C4-2B (cell line): ENCODE measurements at regions not wholly inside any gene's neighbourhood (a gene's known extent, or its start where the extent isn't known, plus 50 kb on each side); places are given as distances from the start of the nearest gene placed in this dataset.

Experiments
- H3K27ac ChIP-seq: fragments of 450-650 bp; 2 replicates; pipeline ENCODE4 v1.5.1; 2017
- ZFX ChIP-seq: fragments of 450-650 bp; IDR thresholded peaks from 2 replicates; pipeline ENCODE4 v1.6.1; 2017
- TF ChIP-seq, protein P1 (sequence below): fragments of 450-650 bp; conservative IDR thresholded peaks from 2 replicates; pipeline ENCODE4 v1.5.1; 2017; ENCODE audit warnings: mild to moderate bottlenecking

DNA sequence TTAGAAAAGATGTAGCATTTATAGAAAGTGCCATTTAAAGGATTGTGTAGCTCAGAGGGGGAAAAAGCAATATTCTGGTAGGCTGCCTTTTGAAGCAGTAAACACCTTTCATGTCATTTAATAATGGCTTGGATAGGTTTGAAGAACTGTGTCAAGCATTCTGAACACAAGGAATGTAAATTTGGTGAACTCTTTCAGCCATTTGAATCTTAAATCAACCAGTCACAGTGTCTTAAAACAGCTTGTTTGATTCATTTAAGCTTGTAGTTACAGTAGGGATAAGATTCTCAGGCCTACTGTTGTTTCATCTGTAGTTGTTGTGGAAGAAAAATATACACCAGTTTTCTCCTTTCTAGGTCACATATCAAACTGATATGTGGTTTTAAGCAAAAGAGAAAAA, 299.4 kb upstream of the NOVA1 start:
- no peak for TF ChIP-seq ZFX
- TF ChIP-seq, protein P1, sequence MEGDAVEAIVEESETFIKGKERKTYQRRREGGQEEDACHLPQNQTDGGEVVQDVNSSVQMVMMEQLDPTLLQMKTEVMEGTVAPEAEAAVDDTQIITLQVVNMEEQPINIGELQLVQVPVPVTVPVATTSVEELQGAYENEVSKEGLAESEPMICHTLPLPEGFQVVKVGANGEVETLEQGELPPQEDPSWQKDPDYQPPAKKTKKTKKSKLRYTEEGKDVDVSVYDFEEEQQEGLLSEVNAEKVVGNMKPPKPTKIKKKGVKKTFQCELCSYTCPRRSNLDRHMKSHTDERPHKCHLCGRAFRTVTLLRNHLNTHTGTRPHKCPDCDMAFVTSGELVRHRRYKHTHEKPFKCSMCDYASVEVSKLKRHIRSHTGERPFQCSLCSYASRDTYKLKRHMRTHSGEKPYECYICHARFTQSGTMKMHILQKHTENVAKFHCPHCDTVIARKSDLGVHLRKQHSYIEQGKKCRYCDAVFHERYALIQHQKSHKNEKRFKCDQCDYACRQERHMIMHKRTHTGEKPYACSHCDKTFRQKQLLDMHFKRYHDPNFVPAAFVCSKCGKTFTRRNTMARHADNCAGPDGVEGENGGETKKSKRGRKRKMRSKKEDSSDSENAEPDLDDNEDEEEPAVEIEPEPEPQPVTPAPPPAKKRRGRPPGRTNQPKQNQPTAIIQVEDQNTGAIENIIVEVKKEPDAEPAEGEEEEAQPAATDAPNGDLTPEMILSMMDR: no peak

DNA sequence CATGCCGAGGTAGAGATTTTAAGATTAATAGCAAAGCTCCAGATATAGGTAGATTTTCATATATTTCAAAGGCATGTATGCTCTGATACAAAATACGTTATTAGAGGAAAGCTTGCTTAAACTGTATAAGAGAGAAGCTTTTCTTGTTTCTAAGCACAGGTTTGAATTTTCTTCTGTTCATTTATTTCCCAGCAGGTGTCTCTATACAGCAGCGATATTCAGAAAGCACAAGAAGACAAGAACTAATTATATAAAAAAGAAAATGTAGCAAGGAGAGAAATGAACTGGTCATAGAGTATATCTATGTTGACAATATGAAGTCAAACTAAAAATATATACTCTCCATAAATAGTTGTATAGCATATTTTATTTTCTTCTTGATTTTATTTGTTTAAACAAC, 307.4 kb upstream of the NOVA1 start:
- TF ChIP-seq, protein P1: peak; percentile 47
- TF ChIP-seq ZFX: no peak
- H3K27ac ChIP-seq: no peak overlapping the region

More for the DNA sequence above, 299.4 kb upstream of the NOVA1 start:
- no peak overlapping the region for H3K27ac ChIP-seq

DNA sequence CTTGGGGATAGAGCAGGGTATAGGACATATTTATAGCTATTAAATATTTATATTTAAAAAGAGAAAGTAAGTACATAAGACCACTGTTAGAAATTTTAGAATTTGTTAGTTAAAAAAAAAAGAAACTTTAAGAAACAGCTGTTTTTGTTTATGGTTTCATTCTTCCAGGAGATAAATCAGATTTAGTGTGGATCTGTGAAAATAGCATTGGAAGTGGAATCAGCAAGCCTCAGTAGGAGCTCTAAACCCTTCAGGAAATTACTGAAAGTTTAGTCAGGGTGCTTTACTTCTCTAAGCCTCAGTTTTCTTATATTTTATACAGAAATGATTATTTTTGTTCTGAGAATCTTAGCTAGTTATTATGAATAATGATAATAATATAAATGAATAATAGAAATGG, 316.0 kb upstream of the NOVA1 start:
- no peak overlapping the region for H3K27ac ChIP-seq
- no peak for TF ChIP-seq ZFX
- TF ChIP-seq, protein P1: no peak

DNA sequence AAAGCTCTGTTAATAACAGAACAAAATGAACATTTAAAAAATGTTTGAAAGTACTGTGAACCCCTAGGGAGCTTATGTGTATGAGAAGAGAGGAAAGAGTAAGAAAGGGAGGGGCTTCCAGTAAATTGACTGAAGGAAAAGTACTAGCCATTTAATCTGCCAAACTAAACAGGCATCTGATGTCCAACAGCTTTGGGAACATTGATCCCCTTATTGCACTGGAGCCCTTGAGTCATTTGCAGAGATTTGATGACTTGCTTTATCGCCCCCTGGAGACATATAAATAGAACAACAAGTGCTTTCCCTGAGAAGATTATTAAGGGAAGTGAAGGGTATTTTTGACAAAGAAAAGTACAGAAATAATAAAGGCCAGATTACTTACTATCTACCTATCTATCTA, 319.3 kb upstream of the NOVA1 start:
- no peak for TF ChIP-seq ZFX
- TF ChIP-seq, protein P1: peak; percentile 46
- no peak overlapping the region for H3K27ac ChIP-seq

DNA sequence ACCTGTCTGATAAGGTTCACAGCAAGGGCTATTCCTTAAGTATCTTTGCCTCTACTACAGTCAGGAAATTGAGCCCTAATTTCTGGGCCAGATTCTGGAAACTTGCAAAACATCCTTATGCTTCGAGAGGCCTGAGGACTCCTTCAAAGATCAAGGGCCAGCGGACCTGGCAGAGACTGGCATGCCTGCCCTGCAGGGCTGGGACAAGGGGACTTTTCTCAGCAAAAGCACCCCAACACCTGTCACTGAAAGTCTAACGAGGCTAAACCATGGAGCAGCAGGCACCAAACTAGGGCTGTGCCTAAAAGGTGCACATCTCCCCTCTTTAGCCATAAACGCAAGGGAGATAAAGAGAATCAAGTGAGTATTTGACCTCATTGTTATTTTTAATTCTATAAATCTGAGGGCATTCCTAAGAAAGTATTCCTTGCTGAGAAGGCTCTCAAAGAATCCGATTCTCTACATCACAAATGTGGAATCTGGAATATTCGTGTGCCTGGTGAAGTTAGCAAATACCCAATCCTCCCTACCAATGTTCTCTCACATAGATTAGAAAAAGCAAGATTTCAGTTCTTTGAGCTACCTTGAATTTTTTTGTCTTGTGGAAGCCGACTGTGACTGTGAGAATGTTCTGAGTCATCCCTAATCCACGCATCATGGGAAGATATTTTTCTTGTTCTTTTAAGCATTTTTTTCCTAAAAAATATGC, 328.2 kb upstream of the NOVA1 start:
- no peak overlapping the region for H3K27ac ChIP-seq
- TF ChIP-seq ZFX: no peak
- TF ChIP-seq, protein P1: no peak

DNA sequence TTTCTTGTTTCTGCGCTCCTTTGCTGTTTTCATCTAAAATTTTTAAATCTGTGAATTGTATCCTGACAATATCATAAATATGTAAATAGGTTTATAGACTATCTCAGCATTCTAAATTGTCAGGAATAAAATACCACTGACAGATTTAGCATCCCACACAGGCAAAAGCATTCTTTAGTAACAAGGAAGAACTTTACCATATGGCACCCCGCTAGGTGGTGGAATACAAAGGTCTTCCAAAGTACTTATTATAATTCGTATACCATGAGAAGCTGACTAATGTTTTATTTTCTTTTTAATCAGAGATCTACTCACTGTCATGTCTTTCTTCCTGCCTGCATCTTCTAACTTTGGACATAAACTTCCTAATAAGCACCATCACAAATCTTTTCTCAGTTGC, 328.8 kb upstream of the NOVA1 start:
- TF ChIP-seq ZFX: no peak
- TF ChIP-seq, protein P1: no peak
- H3K27ac ChIP-seq: no peak overlapping the region

DNA sequence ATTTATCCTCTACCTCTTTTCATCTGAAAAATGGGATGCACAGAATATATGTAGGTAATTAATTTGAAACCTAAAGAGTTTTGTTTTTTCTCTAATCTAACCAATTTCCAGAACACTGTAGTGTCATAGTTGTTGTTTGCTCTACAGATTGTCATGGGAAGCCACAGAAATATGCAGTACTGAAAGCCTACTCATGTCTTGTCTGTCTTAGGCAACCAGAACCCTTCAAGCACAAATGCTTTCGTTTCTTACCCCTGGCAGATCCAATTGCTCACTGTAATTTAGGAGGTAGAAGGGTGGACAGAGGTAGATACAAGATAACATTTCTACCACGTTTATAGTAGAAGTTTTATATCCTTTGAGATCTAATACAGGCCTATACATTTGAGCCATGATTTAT, 330.2 kb upstream of the NOVA1 start:
- TF ChIP-seq, protein P1: no peak
- no peak for TF ChIP-seq ZFX

More for the DNA sequence above, 330.2 kb upstream of the NOVA1 start:
- H3K27ac ChIP-seq: no peak overlapping the region
